OCI-LY3 (cell line): ENCODE measurements at regions not wholly inside any gene's neighbourhood (a gene's known extent, or its start where the extent isn't known, plus 50 kb on each side); places are given as distances from the start of the nearest gene placed in this dataset.

Source experiments
- H2AFZ ChIP-seq: fragments of 200-600, 300-600 bp; shearing (Covaris generic); 2 replicates; pipeline ENCODE4 v1.6.0; 2014; ENCODE audit warnings: antibody characterized with exemption, low read depth, low read length
- H3K27ac ChIP-seq: fragments of 200-600, 300-600 bp; sonication (generic); 2 replicates; pipeline ENCODE4 v1.5.1; 2014; ENCODE audit warnings: mild to moderate bottlenecking, low read length, moderate library complexity, mixed read lengths
- H3K27me3 ChIP-seq: fragments of 200-600, 300-600 bp; sonication (generic); 2 replicates; pipeline ENCODE4 v1.6.1; 2014; ENCODE audit warnings: low read depth, low read length, mixed read lengths
- H3K36me3 ChIP-seq: fragments of 200-600, 300-600 bp; sonication (generic); replicated peaks from 2 replicates; pipeline ENCODE3; 2014; ENCODE audit warnings: low read depth, low read length, mixed read lengths
- H3K4me1 ChIP-seq: fragments of 300-600, 200-600 bp; sonication (generic); 2 replicates; pipeline ENCODE4 v1.6.1; 2014; ENCODE audit warnings: low read length, mixed read lengths
- H3K4me2 ChIP-seq: fragments of 200-600, 300-600 bp; sonication (generic); 2 replicates; pipeline ENCODE4 v1.6.1; 2014; ENCODE audit warnings: low read length, mixed read lengths
- H3K4me3 ChIP-seq: fragments of 300-600, 200-600 bp; sonication (generic); 2 replicates; pipeline ENCODE4 v1.5.1; 2014; ENCODE audit warnings: antibody characterized with exemption, mild to moderate bottlenecking, low read length, moderate library complexity
- H3K79me2 ChIP-seq: fragments of 300-600, 200-600 bp; shearing (Covaris generic); 2 replicates; pipeline ENCODE4 v1.6.1; 2014; ENCODE audit warnings: mild to moderate bottlenecking, low read length, mixed read lengths
- H3K9ac ChIP-seq: fragments of 300-600, 200-600 bp; shearing (Covaris generic); 2 replicates; pipeline ENCODE4 v1.6.0; 2014; ENCODE audit warnings: mild to moderate bottlenecking, low read length, moderate library complexity
- H3K9me3 ChIP-seq: fragments of 200-600, 300-600 bp; shearing (Covaris generic); 2 replicates; pipeline ENCODE4 v1.6.1; 2014; ENCODE audit warnings: low read length, mixed read lengths; ENCODE audit not compliant: insufficient read depth
- H4K20me1 ChIP-seq: fragments of 200-600, 300-600 bp; sonication (generic); 2 replicates; pipeline ENCODE4 v1.6.1; 2016; ENCODE audit warnings: low read length, mixed read lengths; ENCODE audit not compliant: insufficient read depth
- CTCF ChIP-seq: fragments of 200-600, 300-600 bp; sonication (generic); IDR thresholded peaks from 2 replicates; pipeline ENCODE4 v1.5.1; 2014; ENCODE audit warnings: antibody characterized with exemption, low read length, low read depth
- EZH2phosphoT487 ChIP-seq: fragments of 200-600 bp; shearing (Covaris generic); IDR thresholded peaks from 2 replicates; pipeline ENCODE4 v1.6.1; 2018; ENCODE audit warnings: antibody characterized with exemption, mixed run types, low read depth

- no peak overlapping the region for H3K9ac ChIP-seq
- TF ChIP-seq CTCF (no peak), EZH2phosphoT487 (no peak)
- no peak overlapping the region for H3K4me3 ChIP-seq
- H2AFZ ChIP-seq = no peak overlapping the region
- no peak overlapping the region for H3K4me2 ChIP-seq
- H3K36me3 ChIP-seq = peaks cover 2% of the 10 kb centered on the region
- peaks cover 5% of the 10 kb centered on the region; the same call in 1 of the 2 replicates for H3K4me1 ChIP-seq
- H4K20me1 ChIP-seq = no peaks in the 10 kb centered on the region
- H3K9me3 ChIP-seq = peaks cover 28% of the 10 kb centered on the region
- H3K27ac ChIP-seq = no peak overlapping the region
- H3K79me2 ChIP-seq = no peaks in the 10 kb centered on the region
- no peaks in the 10 kb centered on the region for H3K27me3 ChIP-seq
These were observed 383.0 kb upstream of the GATB start for GRCh38 chr4:152143806-152144205.

- Histone ChIP-seq H3K4me1 (no peaks in the 10 kb centered on the region), H3K27ac (no peak overlapping the region), H3K9me3 (no peaks in the 10 kb centered on the region), H4K20me1 (no peaks in the 10 kb centered on the region), H3K4me2 (no peak overlapping the region), H3K27me3 (no peaks in the 10 kb centered on the region), H3K36me3 (no peaks in the 10 kb centered on the region), H3K4me3 (no peak overlapping the region), H2AFZ (no peak overlapping the region), H3K79me2 (no peaks in the 10 kb centered on the region), H3K9ac (no peak overlapping the region)
- TF ChIP-seq CTCF = no peak
- no peak for TF ChIP-seq EZH2phosphoT487
These were observed 377.6 kb upstream of the GATB start for GRCh38 chr4:152138451-152138850.

GRCh38 chr4:152132776-152133175 is 372.0 kb upstream of the GATB start:
- Histone ChIP-seq H4K20me1 (no peaks in the 10 kb centered on the region), H3K36me3 (no peaks in the 10 kb centered on the region), H3K9me3 (no peaks in the 10 kb centered on the region), H3K79me2 (no peaks in the 10 kb centered on the region), H3K4me2 (no peak overlapping the region), H3K27me3 (no peaks in the 10 kb centered on the region; the same call in 1 of the 2 replicates), H3K9ac (no peak overlapping the region), H3K4me3 (no peak overlapping the region), H3K27ac (no peak overlapping the region), H2AFZ (no peak overlapping the region), H3K4me1 (no peaks in the 10 kb centered on the region)
- TF ChIP-seq CTCF (no peak), EZH2phosphoT487 (no peak)

- Histone ChIP-seq H3K9me3 (no peaks in the 10 kb centered on the region), H3K4me3 (no peak overlapping the region), H4K20me1 (no peaks in the 10 kb centered on the region), H3K27me3 (no peaks in the 10 kb centered on the region; the same call in 1 of the 2 replicates), H3K4me1 (no peaks in the 10 kb centered on the region), H3K79me2 (no peaks in the 10 kb centered on the region), H3K9ac (no peak overlapping the region), H3K4me2 (no peak overlapping the region), H3K36me3 (no peaks in the 10 kb centered on the region), H3K27ac (no peak overlapping the region), H2AFZ (no peak overlapping the region)
- TF ChIP-seq EZH2phosphoT487 = no peak
- no peak for TF ChIP-seq CTCF
These were observed 367.5 kb upstream of the GATB start for GRCh38 chr4:152128356-152128755.
